Spleen (tissue), 7 donors: ENCODE measurements at regions not wholly inside any gene's neighbourhood (a gene's known extent, or its start where the extent isn't known, plus 50 kb on each side); places are given as distances from the start of the nearest gene placed in this dataset.

Source experiments
- CTCF ChIP-seq, 11 experiments: fragments of 200-600 bp in 7 of 11; fragments of 450-650 bp in 4 of 11; sonication (generic) in 4 of 11; IDR thresholded peaks in 8 of 11; conservative IDR thresholded peaks in 3 of 11; 1 replicate in 7 of 11; 2 replicates in 4 of 11; pipeline versions ENCODE4 v1.4.0 to v1.8.0; 2016 to 2021; ENCODE audit warnings: antibody characterized with exemption in 11 of 11, inconsistent platforms in 4 of 11, mild to moderate bottlenecking in 1 of 11
- POLR2A ChIP-seq, 3 donors: fragments of 450-650 bp; IDR thresholded peaks; one replicate each; pipeline ENCODE4 v1.5.1; 2017; ENCODE audit warnings: antibody characterized with exemption in 3 of 3, mild to moderate bottlenecking in 1 of 3
- POLR2AphosphoS5 ChIP-seq, 3 donors: sonication (generic); formaldehyde crosslinking; IDR thresholded peaks; one replicate each; pipeline ENCODE4 v1.5.1; 2017; ENCODE audit warnings: antibody characterized with exemption in 3 of 3
- donor health status: DM: no; HTN: no; CAD: no; lungs with moderate emphysema.
- donor health status: DM: no; HTN: no; CAD: no.
- donor health status: DM: no; HTN: no; CAD: no.

GRCh38 chr13:89199138-89199537, 1528.0 kb downstream of the SLITRK5 start:
- TF ChIP-seq CTCF (IDR thresholded peaks at IDR 0.05 in 8 of 11, conservative IDR thresholded peaks at IDR 0.05 in 3 of 11) (no peak), POLR2A (IDR thresholded peaks at IDR 0.05) (no peak), POLR2AphosphoS5 (IDR thresholded peaks at IDR 0.05) (no peak)
